M059J (cell line): ENCODE measurements at regions not wholly inside any gene's neighbourhood (a gene's known extent, or its start where the extent isn't known, plus 50 kb on each side); places are given as distances from the start of the nearest gene placed in this dataset.
"Not testable (repeated sequence)": the region's sequence is repeated elsewhere in the genome, so short reads cannot be mapped to it uniquely, and the experiment has no call there.

Source experiments
- DNase-seq: peaks from one replicate; pipeline ENCODE4 v3.0.0-alpha.2; 2012; ENCODE audit warnings: low read depth

- DNase-seq = no peak
Observed at GRCh38 chr14:105581551-105582341, 55.4 kb downstream of the TMEM121 start.

GRCh38 chr14:105582639-105583038 lies 56.3 kb downstream of the TMEM121 start:
- DNase-seq = no peak

GRCh38 chr14:105583914-105584313 lies 57.5 kb downstream of the TMEM121 start:
- DNase-seq = not testable (repeated sequence)

- not testable (repeated sequence) for DNase-seq
Observed at GRCh38 chr14:105585290-105585689, 58.9 kb downstream of the TMEM121 start.

- not testable (repeated sequence) for DNase-seq
Observed at GRCh38 chr14:105585722-105586121, 59.3 kb downstream of the TMEM121 start.

- not testable (repeated sequence) for DNase-seq
Observed at GRCh38 chr14:105586144-105586872, 59.9 kb downstream of the TMEM121 start.

- DNase-seq = not testable (repeated sequence)
Observed at GRCh38 chr14:105587034-105587433, 60.7 kb downstream of the TMEM121 start.

- DNase-seq = not testable (repeated sequence)
Observed at GRCh38 chr14:105587482-105588235, 61.3 kb downstream of the TMEM121 start.

- DNase-seq = no peak
Observed at GRCh38 chr14:105588236-105588860, 62.0 kb downstream of the TMEM121 start.

- no peak for DNase-seq
Observed at GRCh38 chr14:105589161-105589925, 63.0 kb downstream of the TMEM121 start.

- not testable (repeated sequence) for DNase-seq
Observed at GRCh38 chr14:105589926-105590185, 63.5 kb downstream of the TMEM121 start.

GRCh38 chr14:105591052-105591451 lies 64.7 kb downstream of the TMEM121 start:
- DNase-seq = no peak

GRCh38 chr14:105591792-105592341 lies 65.5 kb downstream of the TMEM121 start:
- DNase-seq = not testable (repeated sequence)

GRCh38 chr14:105592646-105593045 lies 66.3 kb downstream of the TMEM121 start:
- not testable (repeated sequence) for DNase-seq

GRCh38 chr14:105595346-105595745 lies 69.0 kb downstream of the TMEM121 start:
- DNase-seq = not testable (repeated sequence)

- not testable (repeated sequence) for DNase-seq
Observed at GRCh38 chr14:105596374-105596773, 70.0 kb downstream of the TMEM121 start.

GRCh38 chr14:105598040-105598763 lies 71.8 kb downstream of the TMEM121 start:
- not testable (repeated sequence) for DNase-seq

GRCh38 chr14:105598925-105599586 lies 72.7 kb downstream of the TMEM121 start:
- DNase-seq = not testable (repeated sequence)

- not testable (repeated sequence) for DNase-seq
Observed at GRCh38 chr14:105600195-105600938, 74.0 kb downstream of the TMEM121 start.
